ENCODE measurements at regions not wholly inside any gene's neighbourhood (a gene's known extent, or its start where the extent isn't known, plus 50 kb on each side); places are given as distances from the start of the nearest gene placed in this dataset.

DNA sequence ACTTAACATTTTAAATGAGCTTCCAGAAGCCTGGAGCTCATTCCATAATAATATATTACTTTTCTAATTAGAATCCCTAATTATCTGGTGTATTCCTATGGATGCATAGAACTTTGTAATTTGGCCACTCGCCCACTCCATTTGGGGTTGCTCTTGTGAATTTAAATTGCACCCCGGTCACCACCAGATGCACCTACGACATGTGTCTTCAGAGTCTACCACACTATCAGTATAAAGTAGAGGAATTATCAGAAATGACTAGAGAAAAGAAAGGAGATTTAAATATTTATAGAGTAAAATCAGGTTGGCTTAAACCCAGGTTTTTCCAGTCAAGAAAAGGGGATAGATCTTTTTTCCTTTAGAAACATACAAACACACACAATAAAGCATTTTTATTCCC, 145.8 kb upstream of the DCN start:
- DNase-seq = no peak
- no peak overlapping the region for H3K27ac ChIP-seq (replicated peaks)

GRCh38 chr12:91327889-91328288, 145.3 kb upstream of the DCN start:
- TF ChIP-seq, protein P1, sequence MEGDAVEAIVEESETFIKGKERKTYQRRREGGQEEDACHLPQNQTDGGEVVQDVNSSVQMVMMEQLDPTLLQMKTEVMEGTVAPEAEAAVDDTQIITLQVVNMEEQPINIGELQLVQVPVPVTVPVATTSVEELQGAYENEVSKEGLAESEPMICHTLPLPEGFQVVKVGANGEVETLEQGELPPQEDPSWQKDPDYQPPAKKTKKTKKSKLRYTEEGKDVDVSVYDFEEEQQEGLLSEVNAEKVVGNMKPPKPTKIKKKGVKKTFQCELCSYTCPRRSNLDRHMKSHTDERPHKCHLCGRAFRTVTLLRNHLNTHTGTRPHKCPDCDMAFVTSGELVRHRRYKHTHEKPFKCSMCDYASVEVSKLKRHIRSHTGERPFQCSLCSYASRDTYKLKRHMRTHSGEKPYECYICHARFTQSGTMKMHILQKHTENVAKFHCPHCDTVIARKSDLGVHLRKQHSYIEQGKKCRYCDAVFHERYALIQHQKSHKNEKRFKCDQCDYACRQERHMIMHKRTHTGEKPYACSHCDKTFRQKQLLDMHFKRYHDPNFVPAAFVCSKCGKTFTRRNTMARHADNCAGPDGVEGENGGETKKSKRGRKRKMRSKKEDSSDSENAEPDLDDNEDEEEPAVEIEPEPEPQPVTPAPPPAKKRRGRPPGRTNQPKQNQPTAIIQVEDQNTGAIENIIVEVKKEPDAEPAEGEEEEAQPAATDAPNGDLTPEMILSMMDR (IDR thresholded peaks at IDR 0.05; ENCODE audit: borderline replicate concordance) = no peak
- no peaks in the 10 kb centered on the region for H3K9me3 ChIP-seq (replicated peaks)
- intact Hi-C loops (cut with micrococcal nuclease) = loop anchor here (10.0 kb wide), 1 partner anchor 143 kb away; the partner anchor contains the start of gene DCN
- no peaks in the 10 kb centered on the region for H3K27me3 ChIP-seq (ENCODE audit: low read depth)
- no peaks in the 10 kb centered on the region for H3K36me3 ChIP-seq
- DNase-seq = no peak
- no peaks in the 10 kb centered on the region for H3K4me1 ChIP-seq
- H3K4me3 ChIP-seq = no peak overlapping the region
- peak overlapping the region; percentile 59 for H3K27ac ChIP-seq (replicated peaks)

More for the DNA sequence above, 145.8 kb upstream of the DCN start:
- intact Hi-C loops (cut with micrococcal nuclease) = loop anchor here (10.0 kb wide), 1 partner anchor 144 kb away; the partner anchor contains the start of gene DCN
- no peaks in the 10 kb centered on the region for H3K9me3 ChIP-seq (replicated peaks)
- H3K36me3 ChIP-seq = no peaks in the 10 kb centered on the region
- no peaks in the 10 kb centered on the region for H3K27me3 ChIP-seq (ENCODE audit: low read depth)
- H3K4me3 ChIP-seq = no peak overlapping the region
- H3K4me1 ChIP-seq = no peaks in the 10 kb centered on the region
- TF ChIP-seq, protein P1 (IDR thresholded peaks at IDR 0.05; ENCODE audit: borderline replicate concordance) = no peak

DNA sequence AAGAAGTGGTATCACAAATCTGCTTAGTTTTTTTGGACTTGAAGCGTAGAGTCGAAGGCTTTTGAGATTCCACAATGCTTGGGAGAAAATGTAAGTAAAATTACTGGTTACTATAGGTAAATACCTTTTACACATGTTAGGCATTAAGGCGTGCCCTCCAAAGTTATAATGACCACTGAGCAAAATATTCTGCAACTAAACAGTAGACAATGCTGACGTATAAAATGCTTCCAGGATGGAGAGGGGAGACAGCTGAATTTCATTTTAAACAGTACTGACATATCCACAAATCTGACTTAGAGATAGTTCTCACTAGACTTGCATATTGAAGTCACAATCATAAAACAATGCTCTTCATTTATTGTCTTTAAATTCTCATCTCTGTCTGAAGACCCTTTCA, 144.5 kb upstream of the DCN start:
- H3K27me3 ChIP-seq (ENCODE audit: low read depth) = no peaks in the 10 kb centered on the region
- intact Hi-C loops (cut with micrococcal nuclease) = loop anchor here (10.0 kb wide), 1 partner anchor 142 kb away; the partner anchor contains the start of gene DCN
- no peaks in the 10 kb centered on the region for H3K9me3 ChIP-seq (replicated peaks)
- H3K36me3 ChIP-seq = no peaks in the 10 kb centered on the region
- no peaks in the 10 kb centered on the region for H3K4me1 ChIP-seq
- peak overlapping the region; percentile 59 for H3K27ac ChIP-seq (replicated peaks)
- TF ChIP-seq, protein P1 (IDR thresholded peaks at IDR 0.05; ENCODE audit: borderline replicate concordance) = no peak
- no peak overlapping the region for H3K4me3 ChIP-seq
- no peak for DNase-seq

DNA sequence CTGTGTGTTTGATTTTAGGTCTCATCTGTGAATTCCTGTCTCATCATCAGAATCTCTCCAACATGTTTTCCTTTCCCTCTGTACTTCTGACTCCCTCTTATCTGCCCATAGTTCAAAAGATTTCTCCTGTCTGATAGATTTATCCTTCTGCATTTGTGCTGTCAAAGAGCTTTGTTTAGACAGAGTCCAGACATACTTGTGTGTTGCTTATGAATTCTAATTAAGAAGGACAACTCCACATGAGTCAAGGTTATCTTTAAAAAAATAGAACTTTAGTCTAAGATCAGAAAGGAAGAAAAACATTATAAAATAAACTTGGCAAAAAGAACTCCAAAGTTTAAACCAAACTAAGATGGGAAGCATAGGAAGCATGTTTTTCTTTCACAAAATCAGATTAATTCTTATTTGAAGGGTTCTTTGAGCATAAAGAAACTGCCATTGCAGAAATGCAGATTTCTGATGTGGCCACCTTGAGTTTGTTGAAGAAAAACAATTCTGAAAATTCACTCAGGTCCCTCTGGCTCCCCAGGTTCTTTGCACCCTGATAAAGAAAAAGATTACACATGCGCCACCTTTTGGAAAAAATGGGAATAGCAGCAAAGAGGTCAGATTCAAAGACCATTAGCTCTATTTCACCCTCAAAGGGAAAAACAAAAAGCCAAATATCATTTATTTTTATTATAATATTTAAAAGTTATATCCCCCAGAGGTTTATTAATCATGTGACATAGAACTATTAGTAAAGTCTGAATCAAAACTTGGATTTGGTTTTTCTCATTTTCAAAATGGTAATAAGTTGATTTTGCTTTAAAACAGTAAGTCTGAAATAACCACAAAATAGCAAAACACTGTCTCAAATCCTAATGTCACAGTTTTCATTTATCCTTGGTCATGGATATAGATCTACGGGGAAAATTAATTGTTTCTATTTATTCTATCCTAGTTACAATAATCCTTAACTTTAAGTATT, 143.7 kb upstream of the DCN start:
- H3K4me1 ChIP-seq = no peaks in the 10 kb centered on the region
- peak overlapping the region; percentile 59 for H3K27ac ChIP-seq (replicated peaks)
- no peaks in the 10 kb centered on the region for H3K36me3 ChIP-seq
- intact Hi-C loops (cut with micrococcal nuclease) = loop anchor here (10.0 kb wide), 1 partner anchor 142 kb away; the partner anchor contains the start of gene DCN
- no peaks in the 10 kb centered on the region for H3K27me3 ChIP-seq (ENCODE audit: low read depth)
- no peaks in the 10 kb centered on the region for H3K9me3 ChIP-seq (replicated peaks)
- DNase-seq = no peak
- TF ChIP-seq, protein P1 (IDR thresholded peaks at IDR 0.05; ENCODE audit: borderline replicate concordance) = peak; percentile 79
- H3K4me3 ChIP-seq = no peak overlapping the region

- no peak overlapping the region for H3K27ac ChIP-seq (replicated peaks)
- DNase-seq = no peak
- intact Hi-C loops (cut with micrococcal nuclease) = loop anchor here (10.0 kb wide), 1 partner anchor 136 kb away; the partner anchor contains the start of gene DCN
- TF ChIP-seq, protein P1 (IDR thresholded peaks at IDR 0.05; ENCODE audit: borderline replicate concordance) = no peak
- no peaks in the 10 kb centered on the region for H3K27me3 ChIP-seq (ENCODE audit: low read depth)
- no peak overlapping the region for H3K4me3 ChIP-seq
- H3K36me3 ChIP-seq = no peaks in the 10 kb centered on the region
- no peaks in the 10 kb centered on the region for H3K4me1 ChIP-seq
- H3K9me3 ChIP-seq (replicated peaks) = no peaks in the 10 kb centered on the region
Measured at GRCh38 chr12:91320999-91321398, 138.4 kb upstream of the DCN start.

Measured in left ventricle myocardium inferior (tissue), 1 donor.